Suppressor macrophage treated with lipopolysaccharide for 1 hour (primary cell): ENCODE measurements at regions not wholly inside any gene's neighbourhood (a gene's known extent, or its start where the extent isn't known, plus 50 kb on each side); places are given as distances from the start of the nearest gene placed in this dataset.

Experiments
- DNase-seq, 3 donors: peaks; one replicate each; pipeline ENCODE4 v3.0.0-alpha.2; 2020 to 2022

DNA sequence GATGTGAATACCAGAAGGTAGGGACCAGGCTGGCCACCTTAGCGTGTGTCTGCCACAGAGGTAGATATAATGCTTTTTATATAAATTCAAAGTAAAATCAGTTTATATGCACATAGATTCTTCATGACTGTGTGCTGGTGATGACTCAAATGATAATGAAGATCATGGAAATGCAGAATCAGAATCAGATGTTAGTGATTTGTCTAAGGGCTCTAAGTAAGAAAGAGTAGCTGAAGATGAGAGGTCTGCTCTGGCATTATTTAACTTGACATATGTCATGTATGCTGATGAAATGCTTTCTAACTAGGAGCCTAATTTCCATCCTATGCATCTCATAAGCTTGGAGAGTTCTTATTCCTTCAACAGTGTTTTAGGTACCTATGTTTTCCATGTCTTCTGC is 50.3 kb upstream of the DPH6 start:
- DNase-seq, result no peak

DNA sequence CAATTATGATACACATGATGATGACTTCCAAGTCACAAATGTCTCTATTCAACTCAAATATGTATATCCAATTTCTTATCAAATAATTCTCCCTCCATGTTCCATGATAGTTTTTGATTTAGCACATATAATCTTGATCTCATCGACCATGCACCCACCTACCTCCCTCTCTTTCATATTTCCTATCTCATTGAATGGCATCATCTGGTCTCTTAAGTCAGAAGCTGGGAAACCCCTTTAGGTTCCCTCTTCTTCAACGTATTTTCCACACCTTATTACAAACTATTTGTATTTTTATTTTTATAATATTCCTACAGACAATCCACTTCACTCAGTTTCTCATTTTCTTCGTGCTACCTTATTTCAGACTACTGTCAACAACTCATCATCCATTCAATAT is 56.9 kb upstream of the DPH6 start:
- peak; percentile 26 to 54 (median 44) for DNase-seq

DNA sequence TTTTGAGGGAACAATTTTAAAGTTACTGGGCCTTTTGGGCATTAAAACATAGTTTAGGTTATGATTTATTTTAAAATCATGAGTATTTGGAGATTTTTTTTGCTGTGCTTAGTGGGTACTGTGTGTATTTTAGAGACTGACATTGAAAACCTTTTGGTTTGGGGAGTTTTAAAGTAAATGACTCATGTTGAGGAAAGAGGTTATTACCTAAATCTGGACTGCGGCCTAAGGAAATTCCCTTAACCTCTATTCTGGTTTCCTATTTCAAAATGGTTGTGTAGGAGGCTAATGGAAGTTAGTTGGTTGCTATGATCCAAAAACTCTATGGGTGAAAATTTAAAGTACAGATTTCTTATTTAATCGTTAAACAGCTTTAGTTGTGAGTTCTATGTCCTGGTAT is 57.3 kb upstream of the DPH6 start:
- peak; percentile 54 to 68 (median 62) for DNase-seq

DNA sequence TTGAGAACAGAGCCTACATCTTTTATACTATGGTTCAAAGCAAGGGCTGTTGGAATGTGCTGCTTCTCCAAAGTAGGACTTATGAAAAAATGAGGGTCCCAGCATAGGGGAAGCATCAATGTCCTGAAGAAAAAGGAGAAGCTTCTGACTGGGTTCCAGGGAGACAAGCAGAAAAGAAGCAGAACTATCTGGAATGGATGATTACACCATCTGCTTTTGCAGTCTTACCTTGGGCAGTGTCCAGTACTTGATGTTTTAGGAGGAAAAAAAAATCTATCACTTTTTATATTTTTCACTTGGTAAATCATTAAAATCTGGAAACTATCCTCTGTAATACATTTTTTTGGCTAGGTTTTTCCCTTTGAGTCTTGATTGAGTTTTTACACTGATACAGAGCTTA is 57.9 kb upstream of the DPH6 start:
- peak in 1 of 3 donors; percentile 4 for DNase-seq

DNA sequence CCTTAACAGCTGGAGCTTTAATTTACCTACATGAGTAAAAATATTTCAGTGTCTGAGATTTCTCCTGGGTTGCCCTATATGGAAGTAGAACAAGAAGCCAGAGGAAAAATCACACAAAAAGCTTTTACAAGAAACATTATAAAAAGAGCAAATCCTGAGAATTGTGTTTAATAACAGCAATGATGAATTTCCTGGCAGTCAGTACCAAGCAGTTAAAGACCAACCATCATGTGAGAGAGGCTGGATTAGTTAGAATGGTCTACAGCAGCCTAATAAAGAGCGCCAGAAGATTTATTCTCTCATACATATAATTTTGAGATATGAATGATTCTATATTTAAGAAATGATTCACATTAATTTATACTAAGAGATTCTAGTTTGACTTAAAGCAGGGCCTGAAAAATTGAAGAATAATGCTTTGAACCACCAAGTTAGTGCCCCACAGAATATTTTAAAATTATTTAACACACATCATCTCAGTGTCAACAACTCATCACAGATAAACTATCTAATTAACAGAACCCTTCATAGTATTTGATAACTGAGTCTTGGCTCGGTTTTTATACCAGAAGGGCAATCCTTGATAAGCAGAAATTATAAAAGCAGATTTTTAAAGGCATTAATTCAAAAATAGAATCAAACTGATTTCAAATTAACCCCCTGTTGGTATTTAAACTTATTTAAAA is 59.9 kb upstream of the DPH6 start:
- DNase-seq, result no peak

DNA sequence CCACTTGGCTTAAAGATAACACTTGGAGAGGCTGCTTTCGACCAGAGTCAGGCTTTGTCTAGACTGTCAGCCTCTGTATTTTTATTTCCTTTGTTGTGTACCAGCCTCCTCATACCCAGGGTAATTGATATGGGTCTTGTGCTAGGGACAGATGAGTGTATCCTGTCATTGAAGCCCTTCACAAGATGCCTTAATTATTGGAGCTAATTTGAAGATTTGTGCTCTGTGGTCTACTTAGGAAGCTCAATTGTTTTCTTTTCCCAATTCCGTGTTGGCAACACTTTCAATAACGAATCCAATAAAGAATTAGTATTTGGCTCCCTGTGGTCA is 60.5 kb upstream of the DPH6 start:
- no peak for DNase-seq

- DNase-seq, result no peak
Observed at GRCh38 chr15:35616498-35617271, 70.7 kb upstream of the DPH6 start.

DNA sequence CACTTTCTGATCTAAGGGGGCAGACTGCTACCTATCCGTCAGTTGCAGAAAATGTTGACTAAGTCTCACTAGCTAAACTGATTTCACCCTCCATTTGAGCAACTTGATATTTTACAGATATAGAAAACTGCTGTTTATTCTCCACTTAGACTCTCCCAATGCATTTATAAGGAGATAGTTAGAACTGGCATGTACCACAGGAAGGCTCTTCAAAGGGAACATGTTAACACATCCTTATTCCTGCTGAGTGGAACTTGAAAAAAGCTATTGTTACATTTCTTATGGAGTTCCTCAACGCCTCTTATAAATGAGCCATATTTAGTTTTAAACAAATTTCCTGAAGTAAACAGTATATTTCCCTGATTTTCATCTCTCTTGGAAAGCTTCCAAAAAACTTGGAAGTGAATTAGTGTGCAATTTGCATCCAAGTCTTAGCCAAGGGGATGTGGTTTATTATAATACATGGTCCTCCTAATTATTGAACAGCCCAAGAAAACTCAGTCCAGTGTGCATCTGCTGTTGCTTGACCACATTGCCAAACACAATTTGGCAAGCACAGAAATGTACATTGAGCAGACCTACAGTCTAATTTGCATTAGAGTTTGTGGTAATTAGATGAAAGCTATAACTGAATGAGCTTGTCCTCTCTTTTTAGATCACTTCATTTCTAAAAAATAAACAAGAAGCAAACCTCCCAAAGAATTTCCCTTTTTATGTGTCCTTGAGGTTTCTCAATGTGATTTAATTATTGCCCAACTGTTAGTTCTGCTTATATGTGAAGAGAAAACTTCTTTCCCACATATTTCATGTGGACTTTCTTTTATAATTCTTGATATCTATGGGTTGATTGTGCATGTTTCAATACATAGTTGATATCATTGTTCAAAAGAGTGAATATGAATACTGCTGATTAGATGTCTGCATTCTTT is 72.6 kb upstream of the DPH6 start:
- peak; percentile 45 to 78 (median 75) for DNase-seq

GRCh38 chr15:35622641-35623340 is 76.8 kb upstream of the DPH6 start:
- DNase-seq, result no peak

- no peak for DNase-seq
Observed at GRCh38 chr15:35624881-35625280, 78.9 kb upstream of the DPH6 start.

GRCh38 chr15:35626571-35627318 is 80.8 kb upstream of the DPH6 start:
- no peak for DNase-seq

GRCh38 chr15:35627696-35628095 is 81.7 kb upstream of the DPH6 start:
- no peak for DNase-seq

GRCh38 chr15:35629766-35630165 is 83.8 kb upstream of the DPH6 start:
- no peak for DNase-seq

DNA sequence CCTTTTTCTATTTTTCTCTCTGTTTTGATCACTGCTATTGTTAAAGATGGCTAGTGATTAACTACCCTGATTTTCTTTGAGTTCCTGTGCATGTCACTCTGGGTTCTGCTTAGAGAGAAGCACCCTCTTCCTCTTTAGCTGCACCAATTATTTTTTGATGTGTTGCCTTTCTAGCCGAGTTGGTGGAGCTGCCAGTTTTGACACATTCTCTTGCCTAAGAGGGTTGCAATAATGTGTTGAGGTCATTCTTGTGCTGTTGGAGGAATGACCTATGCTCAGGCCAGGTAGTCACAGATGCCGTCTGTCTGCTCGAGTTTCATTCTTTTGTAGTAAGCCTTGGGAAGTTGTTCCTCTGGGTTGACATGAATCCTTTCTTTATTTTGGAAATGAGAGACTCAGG is 84.6 kb upstream of the DPH6 start:
- peak; percentile 59 to 67 (median 62) for DNase-seq

GRCh38 chr15:35630985-35631384 is 85.0 kb upstream of the DPH6 start:
- no peak for DNase-seq

- no peak for DNase-seq
Observed at GRCh38 chr15:35633677-35634076, 87.7 kb upstream of the DPH6 start.

GRCh38 chr15:35646790-35647189 is 100.8 kb upstream of the DPH6 start:
- DNase-seq, result no peak

DNA sequence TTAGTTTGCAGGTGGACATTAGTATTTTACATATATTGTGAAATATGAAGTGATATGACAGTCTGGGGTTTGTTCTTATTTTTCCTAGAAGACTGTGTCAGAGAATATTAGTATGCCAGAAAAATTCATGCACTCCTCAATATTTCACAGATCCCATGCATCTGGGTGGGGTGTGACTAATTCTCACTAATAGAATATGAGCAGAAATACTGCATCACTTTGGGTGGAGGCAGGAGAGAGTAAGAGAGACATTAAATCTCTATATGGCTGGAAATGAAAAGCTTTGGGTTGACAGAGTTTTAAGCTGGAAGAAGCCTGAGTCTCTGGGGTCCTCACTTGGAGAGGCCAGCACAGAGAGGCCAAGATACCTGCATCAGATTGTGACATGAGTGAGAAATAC is 101.3 kb upstream of the DPH6 start:
- no peak for DNase-seq

GRCh38 chr15:35648941-35649340 is 103.0 kb upstream of the DPH6 start:
- no peak for DNase-seq

GRCh38 chr15:35649575-35649974 is 103.6 kb upstream of the DPH6 start:
- no peak for DNase-seq

GRCh38 chr15:35654332-35654731 is 108.4 kb upstream of the DPH6 start:
- no peak for DNase-seq

GRCh38 chr15:35657679-35658311 is 111.8 kb upstream of the DPH6 start:
- DNase-seq, result no peak
